ENCODE measurements at regions not wholly inside any gene's neighbourhood (a gene's known extent, or its start where the extent isn't known, plus 50 kb on each side); places are given as distances from the start of the nearest gene placed in this dataset.

DNA sequence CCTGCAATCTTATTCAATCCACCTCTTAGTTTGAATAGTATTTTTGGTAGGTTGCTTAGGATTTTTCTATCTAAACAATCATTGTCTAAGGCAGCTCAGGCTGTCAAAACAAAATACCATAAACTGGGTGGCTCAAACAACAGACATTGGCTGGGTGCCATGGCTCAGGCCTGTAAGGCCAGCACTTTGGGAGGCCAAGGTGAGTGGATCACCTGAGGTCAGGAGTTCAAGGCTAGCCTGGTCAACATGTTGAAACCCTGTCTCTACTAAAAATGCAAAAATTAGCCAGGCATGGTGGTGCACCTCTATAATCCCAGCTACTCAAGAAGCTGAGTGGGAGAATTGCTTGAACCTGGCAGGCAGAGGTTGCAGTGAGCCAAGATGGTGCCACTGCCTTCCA, 126.7 kb downstream of the CYLD start:
- no peak for DNase-seq

DNA sequence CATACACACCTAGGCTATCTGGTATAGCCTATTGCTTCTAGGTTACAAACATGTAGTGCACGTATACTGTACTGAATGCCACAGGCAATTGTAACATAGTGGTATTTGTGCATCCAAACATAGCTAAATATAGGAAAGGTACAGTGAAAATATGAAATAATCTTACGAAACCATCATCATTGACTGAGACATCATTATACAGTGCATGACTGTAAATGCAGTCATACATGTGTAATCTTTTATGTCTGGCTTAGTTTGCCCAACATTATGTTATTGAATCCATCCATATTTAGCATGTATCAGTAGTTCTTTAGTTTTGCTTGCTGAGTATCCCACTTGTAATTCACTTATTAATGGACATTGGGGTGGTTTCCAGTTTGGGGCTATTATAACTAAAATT, 124.9 kb downstream of the CYLD start:
- DNase-seq = no peak

DNA sequence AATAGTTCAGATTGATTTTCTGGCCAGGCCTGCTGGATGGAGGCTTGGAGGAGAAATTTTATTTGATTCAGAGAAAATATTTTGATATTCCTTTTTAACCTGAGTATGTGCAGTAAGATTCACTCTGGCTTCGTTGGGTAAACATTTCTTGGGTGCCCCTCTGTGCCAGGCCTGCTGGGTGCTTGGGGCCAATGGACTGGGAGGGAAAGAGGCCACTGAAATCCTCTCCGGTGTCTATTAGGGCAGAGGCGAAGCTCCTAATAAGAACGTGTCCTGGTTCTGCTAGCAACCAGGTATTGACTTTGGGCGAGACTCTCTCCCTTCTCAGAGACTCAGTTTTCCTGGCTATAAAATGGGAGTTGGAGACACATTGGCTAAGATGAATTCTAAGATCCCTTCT, 122.5 kb downstream of the CYLD start:
- no peak for DNase-seq

DNA sequence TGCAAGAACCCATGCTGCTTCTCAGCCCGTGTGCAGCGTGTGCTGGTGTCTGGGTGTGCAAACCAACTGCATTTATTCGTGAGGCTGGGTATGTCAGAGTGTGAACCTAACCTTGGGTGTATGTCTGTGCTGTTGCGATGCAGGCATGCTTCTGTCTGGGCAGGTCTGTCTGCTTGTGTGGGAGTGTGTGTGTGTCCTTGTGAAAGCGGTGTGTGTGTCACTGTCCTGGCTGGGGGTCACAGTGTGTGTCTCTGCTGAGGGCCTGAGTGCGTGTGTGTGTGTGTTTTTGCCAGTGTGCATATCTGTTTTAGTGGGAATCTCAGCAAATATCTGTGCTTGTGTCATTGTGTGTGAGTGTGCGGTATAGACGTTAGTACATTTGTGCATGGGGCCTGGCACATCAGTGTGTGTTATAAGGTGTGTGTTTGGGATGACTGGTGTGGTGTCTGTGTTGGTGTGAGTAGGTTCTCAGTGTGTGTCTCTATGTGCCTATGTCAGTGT, 121.8 kb downstream of the CYLD start:
- no peak for DNase-seq

DNA sequence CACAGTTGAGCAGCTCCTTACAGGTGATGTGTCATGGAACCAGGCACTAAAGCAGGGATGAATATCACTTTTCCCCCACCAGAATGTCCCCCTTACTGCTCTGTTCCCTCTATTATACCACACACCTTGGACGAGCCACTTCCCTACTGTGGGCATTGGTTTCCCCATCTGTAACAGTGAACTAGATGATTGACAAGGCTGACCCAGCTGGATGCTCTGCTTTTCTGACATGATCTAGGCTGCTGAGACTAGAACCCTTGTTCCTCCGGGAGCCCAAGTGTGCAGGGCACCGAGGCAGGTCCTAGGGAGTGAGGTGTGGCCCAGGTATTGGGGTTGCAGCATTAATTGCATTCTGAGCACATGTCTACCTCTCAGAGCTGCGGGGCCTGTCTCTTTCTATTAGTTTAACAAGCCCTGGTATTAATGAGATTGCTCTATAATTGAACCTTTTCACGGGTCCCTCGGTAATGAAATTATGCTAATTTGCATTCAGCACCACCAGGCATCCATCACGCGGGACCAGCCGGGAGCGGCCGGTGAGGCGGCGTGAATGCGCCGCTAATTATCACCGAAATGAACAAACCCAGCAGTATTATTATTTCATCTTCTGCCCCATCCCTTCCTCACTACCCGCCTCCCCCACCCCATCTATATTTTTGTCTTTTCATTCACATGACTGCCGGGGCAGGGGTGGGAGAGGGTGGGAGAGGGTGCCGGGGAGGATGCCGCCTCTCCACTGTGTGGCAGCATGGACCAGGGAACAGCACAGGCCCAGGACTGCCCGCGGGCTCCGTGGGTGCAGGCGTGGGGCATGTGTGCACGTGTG, 121.1 kb downstream of the CYLD start:
- no peak for DNase-seq

DNA sequence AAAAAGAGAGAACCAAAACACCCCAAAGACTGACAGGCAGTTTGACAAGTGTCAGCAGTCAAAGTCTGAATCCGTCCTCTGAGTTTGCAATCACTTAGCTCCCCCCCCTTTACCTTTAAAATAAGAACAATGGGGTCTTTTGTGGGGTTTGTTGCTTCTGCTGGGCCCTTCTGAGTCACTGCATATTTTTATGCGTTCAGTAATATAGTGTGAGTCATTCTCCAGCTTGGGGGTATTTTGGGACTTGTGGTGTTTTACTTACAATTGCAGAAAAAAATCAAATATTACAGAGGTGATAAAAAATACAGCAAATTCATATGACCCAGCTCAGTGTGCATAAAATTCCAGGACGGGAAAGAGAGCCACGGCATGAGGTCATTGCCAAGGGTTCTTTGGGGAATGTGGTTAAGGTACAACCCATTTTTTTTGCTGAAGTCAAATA, 120.1 kb downstream of the CYLD start:
- no peak for DNase-seq

DNA sequence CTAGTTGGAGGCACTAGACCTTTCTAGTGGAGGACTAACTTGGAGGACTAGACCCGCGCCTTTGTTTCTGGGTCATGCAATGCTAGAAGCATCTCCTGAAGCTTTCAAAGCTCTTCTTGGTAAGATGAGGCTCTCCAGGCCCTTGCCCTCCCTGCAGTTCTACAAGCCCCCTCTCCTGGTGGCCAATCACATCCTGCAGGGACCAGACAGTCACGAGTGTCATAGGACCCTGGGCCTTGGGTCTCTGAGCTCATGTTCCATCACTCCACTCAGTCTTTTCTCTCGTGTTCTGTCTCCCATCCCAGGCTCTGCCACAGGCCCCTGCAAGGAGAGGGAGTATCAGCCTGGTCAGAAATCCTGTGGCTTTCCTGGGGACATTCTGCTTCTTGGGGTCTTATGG, 119.6 kb downstream of the CYLD start:
- DNase-seq = no peak

DNA sequence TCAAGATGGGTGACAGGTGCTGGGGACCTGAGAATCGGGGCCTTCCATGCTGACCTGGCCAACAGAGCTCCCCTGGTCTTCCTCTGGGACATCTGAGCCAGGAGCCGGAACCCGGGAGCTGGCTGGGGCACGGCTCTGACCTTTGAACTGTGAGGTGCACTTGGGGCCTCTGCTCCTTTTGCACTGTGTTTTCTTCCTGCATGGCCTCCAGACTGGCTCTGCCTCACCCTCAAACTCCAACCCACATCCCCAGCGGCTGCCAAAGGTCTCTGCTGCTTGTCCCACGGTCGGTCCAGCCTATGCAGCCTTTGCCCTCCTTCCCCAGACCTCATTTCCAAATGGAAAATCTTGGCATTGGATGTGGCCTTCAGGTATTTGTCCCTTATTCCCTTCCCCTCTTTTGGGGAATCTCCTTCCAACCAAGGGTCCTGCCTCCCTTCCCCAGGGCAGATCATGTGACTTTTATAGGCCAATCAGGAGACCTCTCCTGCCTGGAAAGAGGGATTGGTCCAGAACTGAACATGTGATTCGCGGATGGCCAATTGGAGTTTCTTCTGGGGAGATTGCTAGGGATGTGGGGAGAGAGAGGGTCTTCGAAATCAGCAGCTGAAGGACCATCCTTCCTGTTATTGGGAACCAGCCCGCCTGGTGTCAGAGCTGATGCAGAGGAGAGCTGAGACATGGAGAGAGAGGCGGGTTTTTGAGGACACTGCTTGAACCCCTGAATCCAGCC, 117.9 kb downstream of the CYLD start:
- no peak for DNase-seq

DNA sequence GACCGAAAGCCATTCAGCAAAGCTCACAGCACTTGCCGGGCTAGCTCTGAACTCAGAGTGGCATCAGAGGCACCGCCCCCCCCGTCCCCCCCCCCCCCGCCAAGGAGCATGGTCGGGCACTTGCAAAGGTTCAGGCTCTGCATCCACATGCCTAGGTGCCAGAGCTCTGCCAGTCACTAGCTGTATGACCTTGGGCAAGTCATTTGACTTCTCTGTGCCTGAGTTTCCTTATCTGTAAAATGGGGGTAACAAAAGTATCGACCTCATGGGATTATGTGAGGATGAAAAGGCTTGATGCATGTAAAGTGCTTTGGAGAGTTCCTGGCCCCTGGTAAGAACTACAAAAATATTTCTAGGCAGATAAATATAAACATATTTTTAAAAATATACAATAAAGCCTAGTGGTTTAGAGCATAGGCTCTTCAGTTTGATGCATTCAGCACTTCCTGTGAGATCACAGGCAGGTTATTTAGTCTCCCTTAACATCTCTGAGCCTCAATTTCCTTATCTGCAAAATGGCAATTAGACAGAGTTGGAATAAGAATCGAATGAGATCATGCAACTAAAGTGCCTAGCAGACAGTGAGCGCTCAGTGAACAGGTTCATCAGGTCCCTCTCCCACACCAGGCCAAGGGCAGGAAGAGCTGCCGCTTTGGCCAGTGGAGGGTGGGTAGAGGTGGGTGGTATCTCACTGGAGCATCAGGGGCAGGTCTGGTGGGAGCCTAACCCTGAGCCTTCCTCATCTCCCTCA, 117.2 kb downstream of the CYLD start:
- no peak for DNase-seq

DNA sequence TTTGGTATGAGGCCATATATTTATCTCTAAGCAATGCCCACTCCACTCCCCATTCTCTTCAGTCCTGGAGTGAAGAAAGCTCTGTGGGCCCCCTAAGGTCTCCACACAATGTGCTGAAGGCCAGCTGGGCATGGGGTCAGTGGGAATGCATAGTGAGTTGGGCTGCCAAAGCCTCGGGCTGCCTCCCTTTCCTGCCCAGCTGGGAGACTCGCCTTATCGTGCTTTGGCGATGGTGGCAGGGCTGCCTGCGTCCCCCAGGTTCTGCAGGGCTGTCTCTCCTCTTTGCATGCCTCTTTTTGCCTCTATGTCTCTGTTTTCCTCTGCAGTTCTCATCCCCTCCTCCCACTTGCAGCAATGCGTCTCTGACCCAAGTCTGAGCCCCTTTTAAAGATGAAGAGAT, 116.5 kb downstream of the CYLD start:
- no peak for DNase-seq

DNA sequence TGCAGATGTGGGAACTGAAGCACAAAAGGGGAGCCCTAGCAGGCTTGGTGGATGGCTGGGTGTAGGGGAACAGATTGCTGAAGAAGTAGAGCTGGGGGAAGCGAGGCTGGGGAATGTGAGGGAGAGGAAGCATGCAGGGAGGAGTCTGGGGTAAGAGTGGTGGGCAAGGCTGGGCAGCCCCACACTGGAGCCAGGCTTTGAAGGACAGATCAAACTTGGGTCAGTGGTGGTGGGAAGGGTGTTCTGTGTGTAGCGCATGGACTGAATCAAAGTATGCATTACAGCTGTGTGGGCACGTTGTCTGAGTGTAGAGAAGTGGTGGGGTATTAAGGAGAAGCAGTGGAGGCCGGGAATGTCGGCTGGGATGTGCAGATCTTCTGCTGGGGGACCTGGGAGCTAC, 116.0 kb downstream of the CYLD start:
- no peak for DNase-seq

DNA sequence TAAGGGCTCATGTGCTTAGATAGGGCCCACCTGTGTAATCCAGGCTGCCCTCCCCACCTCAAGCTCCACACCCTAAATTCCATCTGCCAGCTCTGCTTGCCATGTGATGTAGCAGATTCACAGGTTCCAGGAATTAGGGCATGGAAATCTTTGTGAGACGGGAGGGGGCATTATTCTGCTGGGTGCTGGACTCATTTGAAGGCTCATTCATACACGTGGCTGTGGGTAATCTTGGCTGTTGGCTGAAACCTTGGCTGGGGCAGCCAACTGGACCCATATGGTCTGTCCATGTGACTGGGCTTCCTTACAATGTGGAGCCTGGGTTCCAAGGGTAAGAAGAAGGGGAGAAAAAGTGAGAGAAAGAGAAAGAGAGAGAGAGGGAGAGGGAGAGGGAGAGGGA, 115.1 kb downstream of the CYLD start:
- no peak for DNase-seq

DNA sequence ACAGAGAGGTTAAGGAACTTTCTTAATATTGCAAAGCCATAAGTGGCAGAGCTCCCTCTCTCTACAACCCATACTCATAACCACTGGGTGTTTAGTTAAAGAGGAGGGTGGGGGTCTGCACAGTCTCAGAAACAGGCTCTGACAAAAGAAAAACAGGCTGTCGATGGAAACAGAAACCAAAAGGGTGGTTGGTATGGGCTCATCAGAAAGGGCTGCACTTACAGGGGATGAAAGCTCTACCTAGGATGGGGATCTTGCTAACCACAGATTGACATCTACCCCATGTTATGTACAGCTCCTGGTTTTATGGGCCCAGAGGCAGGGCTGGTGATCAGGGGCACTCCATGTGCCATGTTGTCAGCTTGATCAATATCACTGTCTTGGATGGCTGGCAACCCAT, 111.4 kb downstream of the CYLD start:
- DNase-seq = no peak
